GM12874 (cell line): ENCODE measurements at regions not wholly inside any gene's neighbourhood (a gene's known extent, or its start where the extent isn't known, plus 50 kb on each side); places are given as distances from the start of the nearest gene placed in this dataset.

Experiments used
- CTCF ChIP-seq: IDR thresholded peaks from 2 replicates; pipeline ENCODE4 v1.5.1; 2011; ENCODE audit warnings: low read depth, mild to moderate bottlenecking, control low read depth, low read length, moderate library complexity; ENCODE audit not compliant: insufficient read depth

GRCh38 chr10:36468620-36469019 is 656.8 kb upstream of the ANKRD30A start:
- no peak for TF ChIP-seq CTCF

GRCh38 chr10:36465604-36466379 is 659.6 kb upstream of the ANKRD30A start:
- TF ChIP-seq CTCF: no peak

- TF ChIP-seq CTCF: no peak
Measured at GRCh38 chr10:36464291-36464690, 661.1 kb upstream of the ANKRD30A start.

- no peak for TF ChIP-seq CTCF
Measured at GRCh38 chr10:36463390-36463789, 662.0 kb upstream of the ANKRD30A start.

GRCh38 chr10:36462194-36462593 is 663.2 kb upstream of the ANKRD30A start:
- no peak for TF ChIP-seq CTCF

GRCh38 chr10:36457751-36458150 is 667.6 kb upstream of the ANKRD30A start:
- no peak for TF ChIP-seq CTCF

GRCh38 chr10:36455526-36456133 is 669.8 kb upstream of the ANKRD30A start:
- TF ChIP-seq CTCF: no peak
